ENCODE measurements at regions not wholly inside any gene's neighbourhood (a gene's known extent, or its start where the extent isn't known, plus 50 kb on each side); places are given as distances from the start of the nearest gene placed in this dataset.

- ChIA-PET POLR2A (no interaction called here), CTCF (ENCODE audit: low intra/inter-chr PET ratio) (no interaction called here)
- no TSS peak for BruUV-seq (replicated peaks)
- 0% methylated on average over 2 of the region's 2 CpGs for WGBS (ENCODE audit: insufficient coverage, low coverage, missing lambda C conversion rate)
- Histone ChIP-seq H3K9me1 (ENCODE audit: control insufficient read depth, insufficient read depth, low read length) (no peaks in the 10 kb centered on the region), H3K9me3 (replicated peaks; ENCODE audit: control insufficient read depth, insufficient read depth, low read depth, low read length) (no peaks in the 10 kb centered on the region), H3K79me2 (ENCODE audit: control insufficient read depth, insufficient read depth, low read length) (no peaks in the 10 kb centered on the region), H4K20me1 (replicated peaks; ENCODE audit: control insufficient read depth, insufficient read depth, low read length) (no peaks in the 10 kb centered on the region), H3K27me3 (ENCODE audit: control insufficient read depth in 2 of 2, insufficient read depth in 2 of 2, low read length in 2 of 2) (no peaks in the 10 kb centered on the region), H3K9ac (ENCODE audit: insufficient read depth in 1 of 2, low read depth in 2 of 2, low read length in 2 of 2) (no peak overlapping the region), H3K4me3 (no peak overlapping the region), H3K4me2 (ENCODE audit: insufficient read depth, low read length) (no peak overlapping the region), H3K27ac (ENCODE audit: extremely low read depth, low read depth, low read length) (no peak overlapping the region), H2AFZ (ENCODE audit: low read depth, low read length) (no peak overlapping the region), H3K4me1 (replicated peaks in 1 of 2; ENCODE audit: control insufficient read depth in 2 of 2, insufficient read depth in 2 of 2, low read length in 2 of 2) (no peaks in the 10 kb centered on the region), H3K36me3 (ENCODE audit: control insufficient read depth, insufficient read depth, low read length) (no peaks in the 10 kb centered on the region)
- intact Hi-C loops (cut with micrococcal nuclease), result no loop called here
- TF ChIP-seq MCM3 (IDR thresholded peaks at IDR 0.05) (no peak), CXXC5 (CRISPR knock-in tag; IDR thresholded peaks at IDR 0.05) (no peak), TRIM24 (IDR thresholded peaks at IDR 0.05) (no peak), ZFP30 (CRISPR knock-in tag; IDR thresholded peaks at IDR 0.05; ENCODE audit: borderline replicate concordance) (no peak), ZBTB7A (IDR thresholded peaks at IDR 0.05; ENCODE audit: borderline replicate concordance, control insufficient read depth, low read depth, low read length) (no peak), NRF1 (conservative IDR thresholded peaks at IDR 0.05 in 1 of 2, IDR thresholded peaks at IDR 0.05 in 1 of 2) (no peak), MITF (IDR thresholded peaks at IDR 0.05) (no peak)
- DNase-seq (ENCODE audit: extremely low read depth in 1 of 4, low spot score in 3 of 4), result no peak
- in situ Hi-C loops (cut with MboI), result no loop called here
- no peak for ATAC-seq
- no peak for FAIRE-seq
Measured at GRCh38 chr9:27939186-27939585, 365.9 kb upstream of the C9orf72 start.

Measured in K562 (cell line).